CD4-positive, alpha-beta T cell treated with Interleukin-1 beta for 1 hour (primary cell): ENCODE measurements at regions not wholly inside any gene's neighbourhood (a gene's known extent, or its start where the extent isn't known, plus 50 kb on each side); places are given as distances from the start of the nearest gene placed in this dataset.
A peak's percentile ranks its signal among the peaks of the same experiment; 100 is the strongest.

Source experiments
- DNase-seq, 2 donors: peaks; one replicate each; pipeline ENCODE4 v3.0.0-alpha.2; 2020 to 2022

DNA sequence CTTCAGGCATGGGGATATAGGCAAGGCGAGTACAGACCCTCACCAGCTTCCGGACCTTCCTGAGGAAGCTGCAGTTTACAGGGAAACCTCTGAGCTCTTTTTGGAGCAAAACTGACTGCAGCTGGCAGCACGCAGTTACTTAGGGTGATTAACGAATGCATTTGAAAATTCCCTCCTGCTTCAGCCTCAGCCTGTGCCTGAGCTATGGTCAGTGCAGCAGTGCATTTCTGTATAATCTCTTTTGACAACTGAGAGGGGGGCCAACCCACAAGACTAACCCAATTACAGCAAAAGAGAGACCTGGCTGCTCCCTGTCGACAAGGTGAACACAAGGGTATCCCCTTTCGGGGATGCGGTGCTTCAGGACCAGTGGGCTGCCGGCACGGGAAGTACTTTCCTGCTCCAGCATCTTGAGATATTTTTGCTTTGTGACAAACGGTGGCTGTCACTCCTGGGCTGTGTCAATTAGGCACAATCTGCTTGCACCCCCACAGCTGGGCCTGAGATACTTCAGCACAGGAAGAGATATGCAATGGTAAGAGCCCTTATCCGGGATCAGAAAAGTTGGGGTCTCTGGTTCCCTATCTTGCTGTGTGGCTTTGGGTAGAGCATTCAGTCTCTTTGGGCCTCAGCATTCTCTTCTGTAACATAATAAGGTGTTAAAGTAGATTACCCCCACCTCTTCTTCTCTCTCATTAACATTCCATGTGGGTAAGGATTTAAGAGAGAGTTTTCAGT lies 141.0 kb downstream of the TMEM17 start:
- no peak for DNase-seq

DNA sequence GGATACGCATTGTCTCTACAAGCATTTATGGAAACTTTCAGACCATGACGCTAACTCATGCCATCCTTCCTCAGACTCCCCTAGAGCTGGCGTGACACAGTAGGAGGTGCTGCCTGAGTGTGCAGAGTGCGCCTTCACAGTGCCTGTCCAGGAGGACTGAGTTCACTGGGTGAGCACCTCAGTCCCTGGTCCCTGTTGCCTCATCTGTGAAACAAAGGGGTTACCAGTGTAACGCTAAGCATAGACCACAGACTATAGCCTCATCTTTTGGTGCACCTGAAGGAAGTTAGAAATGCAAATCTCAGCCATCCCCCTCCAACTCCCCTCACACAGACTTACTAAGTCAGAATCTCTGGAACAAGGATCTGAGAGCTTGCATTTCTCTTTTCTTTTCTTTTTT lies 142.8 kb downstream of the TMEM17 start:
- no peak for DNase-seq

DNA sequence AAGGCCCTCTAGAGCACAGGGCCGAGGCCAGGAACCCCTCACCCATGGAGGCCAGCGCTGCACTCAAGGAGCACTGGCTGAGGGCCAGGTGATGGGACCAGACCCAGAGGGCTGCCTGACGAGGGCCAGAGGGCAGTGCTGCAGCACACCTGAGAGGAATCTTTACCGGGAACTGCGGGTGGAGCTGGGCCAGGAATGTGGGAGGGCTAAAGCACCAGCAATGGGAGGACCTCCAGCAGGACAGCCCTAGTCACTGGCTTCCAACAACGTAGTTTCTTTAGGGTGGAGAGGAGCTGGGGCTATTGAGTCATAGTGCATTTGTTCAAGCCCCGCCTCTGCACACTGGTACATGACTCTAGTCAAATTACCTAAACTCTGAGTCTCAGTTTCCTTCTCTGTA lies 143.4 kb downstream of the TMEM17 start:
- no peak for DNase-seq

DNA sequence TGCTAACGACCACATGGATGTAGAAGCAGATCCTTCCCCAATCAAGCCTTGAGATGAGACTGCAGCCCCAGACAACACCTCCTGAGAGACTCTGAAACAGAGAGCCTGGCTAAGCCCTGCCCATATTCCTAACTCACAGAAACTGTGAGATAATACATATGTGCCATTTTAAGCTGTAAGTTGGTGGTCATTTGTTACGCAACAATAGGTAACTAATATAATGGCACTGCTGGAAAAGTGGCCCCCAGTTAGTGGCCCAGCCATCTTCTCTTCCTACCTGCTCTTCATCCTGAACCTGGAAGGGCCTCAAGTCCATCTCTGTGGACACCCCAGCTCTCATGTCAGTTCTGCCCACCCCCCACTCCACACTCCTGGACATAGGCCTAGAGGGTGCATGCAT lies 144.0 kb downstream of the TMEM17 start:
- no peak for DNase-seq

DNA sequence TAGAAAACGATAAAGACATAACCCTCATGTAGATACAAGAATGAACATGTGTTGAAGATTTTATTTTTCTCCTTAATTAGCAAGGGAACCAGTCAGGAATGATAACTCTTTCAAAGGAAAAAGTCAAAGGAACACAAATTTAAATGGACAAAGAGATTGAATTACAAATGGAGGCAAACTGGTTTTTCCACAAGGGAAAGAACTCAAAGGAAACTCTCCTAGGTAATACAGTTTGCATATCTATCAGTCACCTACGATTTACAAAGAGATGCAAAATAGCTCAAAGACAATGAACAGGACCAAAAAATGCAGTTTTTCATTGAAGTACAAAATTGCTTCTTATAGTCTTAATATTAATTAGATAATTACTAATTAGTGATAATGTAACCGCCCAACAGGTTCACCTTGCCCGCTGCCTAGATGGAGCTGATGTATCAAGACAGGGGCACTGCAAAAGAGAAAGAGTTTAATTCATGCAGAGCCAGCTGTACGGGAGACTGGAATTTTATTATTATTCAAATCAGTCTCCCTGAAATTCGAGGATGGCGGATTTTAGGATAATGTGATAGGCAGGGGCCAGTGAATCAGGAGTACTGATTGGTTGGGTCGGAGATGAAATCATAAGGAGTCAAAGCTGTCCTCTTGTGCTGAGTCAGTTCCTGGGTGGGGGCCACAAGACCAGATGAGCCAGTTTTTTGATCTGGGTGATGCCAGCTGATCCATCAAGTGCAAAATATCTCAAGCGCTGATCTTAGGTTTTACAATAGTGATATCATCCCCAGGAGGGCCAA lies 151.0 kb downstream of the TMEM17 start:
- no peak for DNase-seq

DNA sequence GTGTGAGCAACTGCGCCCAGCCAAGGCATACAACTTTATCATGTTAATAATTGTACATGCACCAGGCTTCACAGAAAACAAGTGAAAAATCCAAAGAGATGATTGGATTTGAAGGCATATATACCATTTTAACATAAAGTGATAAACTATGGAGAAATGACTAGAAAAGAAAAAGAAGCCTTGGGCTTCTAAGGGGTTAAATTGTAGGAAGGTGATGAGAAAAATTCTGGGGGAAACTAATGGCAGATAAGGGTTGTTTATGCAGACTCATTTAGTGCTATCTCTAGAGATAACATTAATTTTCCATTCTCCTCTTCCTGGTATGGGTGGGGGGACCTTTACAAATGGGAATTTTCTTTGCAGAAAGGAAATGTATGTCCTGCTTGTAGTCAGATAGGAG lies 154.0 kb downstream of the TMEM17 start:
- DNase-seq: no peak

DNA sequence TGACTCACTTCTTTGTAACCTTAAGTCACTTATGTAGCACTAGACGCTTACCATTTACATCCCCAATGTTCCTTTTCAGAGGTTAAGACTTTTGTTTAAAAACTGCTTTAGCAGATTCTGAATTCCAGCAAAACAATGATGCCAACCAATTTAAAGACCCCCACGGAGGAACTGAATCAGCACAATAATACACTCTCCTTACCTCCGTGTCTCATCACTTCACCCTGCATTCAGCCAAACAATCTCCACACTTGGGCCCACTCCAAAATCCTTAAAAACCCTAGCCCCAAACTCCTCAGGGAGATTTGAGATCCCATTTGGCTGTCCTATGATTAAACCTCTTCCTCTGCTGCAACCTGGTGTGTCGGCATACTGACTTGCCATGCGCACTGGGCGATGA lies 153.9 kb downstream of the B3GNT2 start:
- no peak for DNase-seq

DNA sequence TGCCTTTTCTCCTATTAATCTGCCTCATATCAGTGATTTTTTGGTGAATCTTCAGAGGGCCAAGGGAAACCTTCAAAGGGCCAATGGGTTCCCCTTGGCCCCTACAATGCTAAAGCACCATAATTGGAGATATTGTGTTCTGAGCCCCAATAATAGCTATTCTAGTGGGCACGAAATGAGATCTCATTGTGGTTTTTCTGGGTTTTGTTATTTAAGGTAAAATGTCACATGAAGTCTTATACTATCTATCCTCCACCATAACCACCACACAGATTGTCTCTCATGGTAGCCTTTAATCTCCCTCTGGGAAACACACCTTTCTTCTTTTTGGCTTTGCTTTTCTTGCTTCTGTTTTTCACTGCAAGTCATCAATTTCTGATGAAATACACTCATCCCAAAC lies 152.8 kb downstream of the B3GNT2 start:
- no peak for DNase-seq

DNA sequence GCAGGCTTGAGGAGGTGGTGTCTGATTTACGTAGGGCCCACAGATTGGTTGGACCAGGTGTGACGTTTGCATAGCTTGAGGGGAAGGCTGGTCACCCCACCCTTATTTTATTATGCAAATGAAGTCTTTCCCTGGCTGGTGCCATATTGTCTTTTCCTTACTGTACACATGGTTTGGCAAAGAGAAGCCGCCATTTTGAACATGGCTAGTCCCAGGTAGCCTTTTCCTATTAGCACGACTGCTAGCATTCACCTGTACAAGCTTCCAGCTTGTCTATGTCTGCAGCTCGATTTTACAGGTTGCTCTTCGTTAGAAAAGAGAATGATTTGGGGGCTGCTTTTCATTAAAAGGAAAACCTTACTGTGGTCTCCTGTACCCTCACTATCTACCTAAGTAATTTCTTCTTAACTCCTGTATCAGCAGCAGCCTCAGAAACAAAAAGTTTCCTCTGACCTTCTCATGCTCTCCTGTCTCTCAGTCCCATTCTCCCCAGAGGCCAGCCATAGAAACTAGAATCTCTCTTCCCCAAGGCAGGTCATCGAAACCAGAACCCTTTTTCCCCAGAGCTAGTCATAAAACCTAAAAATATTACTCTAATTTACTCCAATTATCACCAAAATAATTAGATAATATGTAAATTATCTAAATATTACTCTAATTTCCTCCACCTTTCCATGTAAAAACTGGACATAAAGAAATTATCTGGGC lies 151.8 kb downstream of the B3GNT2 start:
- DNase-seq: no peak

DNA sequence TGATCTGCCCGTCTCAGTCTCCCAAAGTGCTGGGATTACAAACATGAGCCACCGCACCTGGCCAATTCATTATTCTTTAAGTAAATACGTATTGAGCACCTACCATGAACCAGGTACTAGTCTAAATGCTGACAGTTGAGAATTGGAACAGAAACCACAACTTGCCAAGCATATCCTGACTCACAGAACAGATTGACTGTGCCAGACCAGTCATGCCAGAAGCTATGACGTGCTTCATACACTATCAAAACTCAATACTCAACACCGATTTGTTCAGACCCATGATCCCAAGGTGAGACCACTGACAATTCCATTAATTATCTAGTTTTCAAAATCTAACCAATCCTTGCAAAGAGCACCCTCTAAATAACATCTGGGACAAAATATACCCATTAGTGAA lies 148.6 kb downstream of the B3GNT2 start:
- DNase-seq: no peak

DNA sequence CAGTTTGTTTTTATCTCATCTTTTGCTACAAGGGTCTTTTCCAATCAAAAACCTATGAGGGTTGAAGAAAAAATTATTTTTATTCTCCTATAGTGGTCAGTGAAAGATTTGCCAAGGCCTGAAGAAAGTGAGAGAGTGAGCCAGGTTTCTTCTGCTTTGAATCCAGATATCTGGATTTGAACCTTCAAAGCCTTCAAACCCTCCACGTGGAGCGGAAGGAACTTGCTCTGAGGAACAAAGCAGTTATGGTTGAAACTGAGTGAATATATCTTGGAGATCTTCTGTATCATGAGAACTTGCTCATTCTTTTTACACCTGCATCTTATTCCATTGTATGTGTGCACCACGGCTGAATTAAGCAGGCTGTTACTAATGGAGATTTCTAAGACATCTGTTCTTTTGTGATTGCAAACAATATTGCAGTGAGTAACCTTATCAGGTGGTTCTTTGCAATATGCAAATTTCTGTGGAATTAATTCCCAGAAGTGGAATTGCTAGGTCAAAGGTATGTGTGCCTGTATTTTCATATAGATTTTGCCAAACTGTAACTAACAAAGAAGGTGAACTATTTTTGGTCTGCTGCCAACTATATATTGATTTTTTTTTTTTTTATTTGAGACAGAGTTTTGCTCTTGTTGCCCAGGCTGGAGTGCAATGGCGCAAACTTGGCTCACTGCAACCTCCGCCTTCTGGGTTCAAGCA lies 147.9 kb downstream of the B3GNT2 start:
- no peak for DNase-seq

DNA sequence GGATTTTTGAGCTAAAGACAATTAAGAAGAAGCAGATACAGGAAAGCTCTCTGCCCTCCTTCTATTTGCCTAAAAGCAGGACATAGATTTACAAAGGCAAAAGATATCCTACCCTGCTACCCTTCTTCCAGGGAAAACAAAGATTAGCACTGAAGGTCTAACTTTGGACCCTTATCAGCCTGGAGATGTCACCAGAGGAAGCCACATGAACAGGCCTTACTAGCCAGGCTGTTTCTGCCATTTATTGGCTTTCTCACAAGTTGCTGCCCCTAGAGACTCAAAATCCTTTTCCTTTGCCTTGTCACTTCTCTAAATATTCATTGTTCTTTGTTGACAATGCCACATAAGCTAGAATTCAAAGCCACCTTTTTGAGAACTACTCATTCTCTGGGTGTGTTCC lies 147.3 kb downstream of the B3GNT2 start:
- no peak for DNase-seq

DNA sequence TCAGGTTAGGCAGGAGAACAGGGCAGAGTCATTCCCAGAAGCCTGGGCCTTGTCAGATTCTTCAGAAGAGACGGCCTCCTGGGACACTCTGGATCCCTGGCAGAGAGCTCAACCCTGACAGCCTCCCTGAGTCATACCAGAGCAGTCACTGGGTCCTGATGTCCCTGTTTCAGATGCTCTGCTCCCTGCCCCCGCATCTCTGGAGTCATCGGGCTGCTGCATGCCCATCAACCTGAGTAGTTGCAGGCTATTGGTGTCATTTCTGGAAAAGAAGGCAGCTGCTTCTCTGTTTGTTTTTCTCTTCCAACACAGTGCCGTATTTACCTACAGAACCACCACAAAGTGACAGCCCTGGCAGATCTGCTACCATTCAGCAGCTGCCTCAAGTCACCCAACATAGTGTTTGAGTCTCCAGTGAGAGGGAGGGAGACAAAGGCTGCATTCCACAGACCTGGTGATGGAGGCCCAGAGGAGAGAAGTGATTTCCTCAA lies 145.1 kb downstream of the B3GNT2 start:
- no peak for DNase-seq

DNA sequence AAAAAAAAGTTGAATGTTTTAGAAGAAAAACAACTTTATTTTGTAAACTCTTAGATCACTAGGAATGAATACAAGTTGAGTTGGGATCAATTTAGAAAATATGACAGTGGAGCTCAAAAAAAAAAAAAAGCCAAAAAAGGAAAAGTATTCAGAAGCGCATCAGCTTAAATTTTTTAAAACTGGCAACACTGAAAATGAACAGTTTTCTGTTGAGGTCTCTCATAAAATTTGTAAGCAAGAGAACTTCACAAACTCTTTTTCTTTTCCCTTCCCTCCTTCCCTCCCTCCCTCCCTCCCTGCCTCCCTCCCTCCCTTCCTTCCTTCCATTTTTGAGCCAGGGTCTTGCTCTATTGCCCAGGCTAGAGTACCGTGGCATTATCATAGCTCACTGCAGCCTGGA lies 143.9 kb downstream of the B3GNT2 start:
- no peak for DNase-seq

DNA sequence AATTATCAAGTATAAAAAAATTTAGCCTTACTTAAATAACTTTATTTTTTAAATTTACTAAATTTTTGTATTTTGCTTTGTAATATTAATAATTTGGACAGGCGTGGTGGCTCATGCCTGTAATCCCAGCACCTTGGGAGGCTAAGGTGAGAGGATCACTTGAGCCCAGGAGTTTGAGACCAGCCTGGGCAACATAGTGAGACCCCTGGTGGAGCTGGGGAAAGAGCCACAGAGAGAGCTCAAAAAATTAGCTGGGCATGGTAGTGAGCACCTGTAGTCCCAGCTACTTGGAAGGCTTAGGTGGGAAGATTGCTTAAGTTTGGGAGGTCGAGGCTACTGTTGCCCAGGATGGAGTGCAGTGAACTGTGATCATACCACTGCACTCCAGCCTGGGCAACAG lies 143.5 kb downstream of the B3GNT2 start:
- DNase-seq: peak; percentile 2 to 9

DNA sequence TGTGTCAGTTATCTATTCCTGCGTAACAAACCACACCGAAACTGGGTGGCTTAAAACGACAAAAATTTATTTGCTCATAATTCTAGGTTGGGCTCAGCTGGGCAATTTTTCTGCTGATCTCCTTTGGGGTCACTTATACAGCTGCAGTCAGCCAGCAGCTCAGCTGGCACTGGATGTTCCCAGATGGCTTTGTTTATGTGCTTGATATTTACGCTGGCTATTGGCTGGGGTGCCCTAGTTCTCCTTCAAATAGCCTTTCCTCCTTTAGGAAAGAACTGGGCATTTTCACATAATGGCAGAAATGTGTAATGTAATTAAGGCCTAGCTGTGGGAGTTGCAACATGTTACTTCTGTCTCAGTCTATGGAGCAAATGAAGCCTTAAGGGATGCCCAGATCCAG lies 142.2 kb downstream of the B3GNT2 start:
- no peak for DNase-seq

DNA sequence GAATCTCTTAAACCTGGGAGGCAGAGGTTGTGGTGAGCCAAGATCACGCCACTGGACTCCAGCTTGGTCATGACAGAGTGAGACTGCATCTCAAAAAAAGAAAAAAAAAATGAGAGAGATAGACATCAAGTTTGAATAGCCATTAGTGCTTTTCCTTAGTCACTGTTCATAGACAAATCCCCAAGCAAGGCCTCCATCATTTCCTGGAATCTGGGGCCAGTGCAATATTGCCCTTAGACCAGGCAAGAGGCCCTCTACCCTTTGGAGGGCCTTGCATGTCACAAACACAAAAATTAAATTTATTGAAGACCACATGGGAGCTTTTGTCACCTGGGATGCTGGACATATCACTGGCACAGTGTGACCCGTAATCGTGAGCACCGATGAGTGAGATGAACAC lies 141.5 kb downstream of the B3GNT2 start:
- DNase-seq: no peak

DNA sequence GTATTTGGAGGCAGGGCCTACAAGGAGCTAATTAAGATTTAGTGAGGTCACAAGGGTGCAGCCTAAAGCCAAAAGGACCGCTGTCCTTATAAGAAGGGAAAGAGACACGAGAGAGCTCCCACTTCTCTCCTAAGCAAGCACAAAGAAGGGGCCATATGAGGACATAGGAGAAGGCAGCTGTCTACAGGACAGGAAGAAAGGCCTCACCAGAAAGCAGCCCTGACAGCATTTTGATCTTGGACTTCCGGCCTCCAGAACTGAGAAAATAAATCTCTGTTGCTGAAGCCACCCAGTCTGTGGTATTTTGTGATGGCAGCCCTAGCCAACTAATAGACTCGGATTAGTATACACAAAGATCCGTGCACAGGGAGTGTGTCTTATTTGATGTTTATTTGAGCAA lies 139.7 kb downstream of the B3GNT2 start:
- no peak for DNase-seq

DNA sequence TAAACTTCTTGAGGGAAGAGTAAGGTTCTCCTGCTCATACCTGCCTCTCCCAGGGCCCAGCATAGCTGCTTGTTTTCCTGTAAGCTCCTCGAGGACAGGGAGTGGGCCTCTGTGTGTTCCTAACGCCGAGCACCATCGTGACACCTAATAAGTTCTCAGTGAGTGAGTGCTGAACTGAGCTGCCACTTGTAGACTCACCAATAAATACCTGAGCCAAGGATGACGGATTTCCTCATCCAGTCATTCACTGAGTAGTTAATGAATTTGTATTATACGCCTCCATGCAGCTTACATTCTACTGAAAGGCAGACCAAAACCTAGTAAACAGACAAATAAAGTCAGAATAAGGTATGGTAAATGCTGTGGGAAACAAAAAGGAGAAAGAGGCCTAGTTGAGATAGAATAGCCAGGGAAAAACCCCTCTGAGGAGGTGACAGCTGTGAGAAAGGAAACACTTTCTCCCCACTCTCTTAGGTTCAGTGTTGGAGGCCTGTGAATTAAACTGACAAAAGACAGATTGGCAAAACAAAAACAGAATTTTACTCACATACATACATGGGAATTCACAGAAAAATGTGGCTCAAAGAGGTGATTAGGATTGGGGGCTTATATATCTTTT lies 138.6 kb downstream of the B3GNT2 start:
- DNase-seq: no peak

DNA sequence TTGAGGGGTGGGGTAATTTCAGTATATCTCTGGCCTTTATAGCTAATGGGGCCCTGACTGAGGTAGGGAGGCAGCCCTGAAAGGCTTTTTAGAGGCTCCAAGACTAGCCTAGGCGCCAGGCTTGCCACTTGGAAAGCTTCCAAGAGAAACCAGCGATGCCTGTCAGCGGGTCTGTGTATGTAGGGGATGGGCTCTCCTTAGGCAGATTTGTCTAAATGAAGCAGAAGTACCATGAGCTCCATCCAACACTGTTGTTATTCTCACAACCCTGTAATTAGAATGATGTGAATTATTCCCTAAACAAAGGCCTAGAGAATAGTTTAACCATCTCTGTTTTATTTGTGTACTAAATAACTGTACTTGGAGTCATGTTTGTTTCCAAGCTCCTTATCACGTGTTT lies 138.1 kb downstream of the B3GNT2 start:
- no peak for DNase-seq

DNA sequence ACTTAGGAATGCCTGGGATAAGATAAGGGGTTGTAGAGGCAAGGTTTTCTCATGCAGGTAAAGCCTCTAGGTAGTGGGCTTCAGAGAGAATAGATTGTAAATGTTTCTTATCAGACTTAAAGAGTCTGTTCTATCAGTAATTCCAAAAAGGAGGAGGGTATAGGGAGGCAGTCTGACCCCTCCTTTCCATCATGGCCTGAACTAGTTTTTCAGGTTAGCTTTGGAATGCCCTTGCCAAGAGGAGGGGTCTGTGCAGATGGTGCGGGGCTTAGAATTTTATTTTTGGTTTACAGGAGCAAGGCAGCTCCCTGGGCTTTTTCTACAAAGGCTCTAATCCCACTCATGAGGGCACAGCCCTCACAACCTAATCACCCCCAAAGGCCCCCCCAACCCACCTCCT lies 135.0 kb downstream of the B3GNT2 start:
- DNase-seq: no peak

DNA sequence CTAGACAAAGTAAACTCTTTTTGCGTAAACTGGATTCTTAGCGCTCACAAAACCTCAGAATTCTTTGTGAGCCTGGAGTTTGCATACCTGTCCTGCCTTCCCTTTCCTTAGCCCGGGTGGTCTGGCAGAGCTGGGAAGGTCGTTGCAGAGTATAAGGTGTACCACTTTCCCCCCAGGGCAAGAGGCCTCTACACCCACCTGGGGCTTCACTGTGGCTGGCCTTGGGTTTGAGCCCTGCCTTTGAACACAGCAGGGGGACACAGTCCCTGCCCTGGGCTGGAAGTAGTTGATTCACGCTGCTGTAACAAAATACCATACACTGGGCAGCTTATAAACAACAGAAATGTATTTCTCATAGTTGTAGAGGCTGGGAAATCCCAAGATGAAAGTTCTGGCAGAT lies 133.9 kb downstream of the B3GNT2 start:
- DNase-seq: no peak

DNA sequence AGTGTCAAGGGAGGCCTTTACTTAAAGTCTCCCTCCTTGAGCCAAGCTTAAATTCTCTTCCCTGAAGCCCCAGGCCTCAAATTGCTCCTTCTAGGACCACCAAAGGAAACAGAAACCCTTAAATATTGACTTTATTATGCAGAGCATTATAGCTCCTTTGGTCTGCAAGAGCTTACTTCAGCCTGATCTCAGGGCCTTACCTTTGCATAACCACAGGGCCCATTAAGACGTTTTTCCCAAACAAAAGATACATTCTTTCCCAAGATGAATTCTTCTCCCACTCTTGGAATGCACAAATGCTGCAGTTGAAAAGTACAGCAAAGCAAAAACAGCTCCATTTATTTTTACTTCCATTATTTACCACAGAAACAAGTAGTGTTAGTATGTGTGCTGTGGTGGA lies 130.8 kb downstream of the B3GNT2 start:
- DNase-seq: no peak
